MM.1S (cell line): ENCODE measurements at regions not wholly inside any gene's neighbourhood (a gene's known extent, or its start where the extent isn't known, plus 50 kb on each side); places are given as distances from the start of the nearest gene placed in this dataset.

ENCODE experiments used
- EZH2phosphoT487 ChIP-seq: fragments of 300-600 bp; sonication (generic); IDR thresholded peaks from 2 replicates; pipeline ENCODE4 v1.6.1; 2018; ENCODE audit warnings: antibody characterized with exemption, low read length
- TF ChIP-seq, protein P1 (sequence below): fragments of 300-600 bp; sonication (generic); IDR thresholded peaks from 2 replicates; pipeline ENCODE4 v1.5.1; 2016; ENCODE audit warnings: antibody characterized with exemption, low read length, mixed read lengths

DNA sequence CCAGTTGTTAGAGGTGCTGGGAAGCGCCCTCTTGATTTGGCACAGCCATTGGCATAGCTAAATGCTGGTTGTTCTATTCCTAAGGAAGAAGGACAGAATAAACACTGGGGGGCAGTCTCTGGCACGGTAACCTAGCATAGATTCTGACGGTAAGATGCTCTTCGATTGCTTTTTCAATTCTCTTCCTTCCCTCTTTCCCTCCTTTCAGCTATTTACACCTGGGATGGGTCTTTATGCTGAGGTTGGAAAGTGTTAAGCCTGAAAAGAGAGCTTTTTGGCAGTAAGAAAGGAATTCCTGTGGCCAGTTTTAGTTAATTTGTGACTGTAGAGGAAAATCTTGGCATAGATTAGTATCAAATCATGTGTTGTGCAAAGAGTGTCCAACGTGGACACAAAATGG is 162.8 kb downstream of the SNAPC1 start:
- TF ChIP-seq, protein P1, sequence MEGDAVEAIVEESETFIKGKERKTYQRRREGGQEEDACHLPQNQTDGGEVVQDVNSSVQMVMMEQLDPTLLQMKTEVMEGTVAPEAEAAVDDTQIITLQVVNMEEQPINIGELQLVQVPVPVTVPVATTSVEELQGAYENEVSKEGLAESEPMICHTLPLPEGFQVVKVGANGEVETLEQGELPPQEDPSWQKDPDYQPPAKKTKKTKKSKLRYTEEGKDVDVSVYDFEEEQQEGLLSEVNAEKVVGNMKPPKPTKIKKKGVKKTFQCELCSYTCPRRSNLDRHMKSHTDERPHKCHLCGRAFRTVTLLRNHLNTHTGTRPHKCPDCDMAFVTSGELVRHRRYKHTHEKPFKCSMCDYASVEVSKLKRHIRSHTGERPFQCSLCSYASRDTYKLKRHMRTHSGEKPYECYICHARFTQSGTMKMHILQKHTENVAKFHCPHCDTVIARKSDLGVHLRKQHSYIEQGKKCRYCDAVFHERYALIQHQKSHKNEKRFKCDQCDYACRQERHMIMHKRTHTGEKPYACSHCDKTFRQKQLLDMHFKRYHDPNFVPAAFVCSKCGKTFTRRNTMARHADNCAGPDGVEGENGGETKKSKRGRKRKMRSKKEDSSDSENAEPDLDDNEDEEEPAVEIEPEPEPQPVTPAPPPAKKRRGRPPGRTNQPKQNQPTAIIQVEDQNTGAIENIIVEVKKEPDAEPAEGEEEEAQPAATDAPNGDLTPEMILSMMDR: no peak
- TF ChIP-seq EZH2phosphoT487: no peak
